ENCODE measurements at regions not wholly inside any gene's neighbourhood (a gene's known extent, or its start where the extent isn't known, plus 50 kb on each side); places are given as distances from the start of the nearest gene placed in this dataset.

DNA sequence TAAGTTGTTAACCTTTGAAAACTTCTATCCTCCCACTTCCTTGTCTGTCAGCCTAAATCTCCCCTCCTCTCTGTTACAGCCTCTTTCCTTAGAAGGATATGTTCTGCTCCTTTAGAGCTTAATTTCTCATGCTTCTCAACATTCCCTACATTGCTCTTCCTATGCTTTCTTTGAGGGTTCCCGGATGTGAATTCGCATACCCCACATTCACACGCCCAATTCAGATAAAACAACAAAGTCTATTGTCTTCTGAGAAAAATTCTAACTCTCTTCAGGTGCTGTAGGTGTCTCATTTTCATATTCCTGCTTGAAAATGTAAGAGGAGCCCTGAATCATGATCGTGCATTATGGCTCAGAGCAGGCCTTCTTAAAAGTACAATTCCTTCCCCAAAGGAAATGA lies 171.8 kb upstream of the DPH6 start:
- TF ChIP-seq, protein P1, sequence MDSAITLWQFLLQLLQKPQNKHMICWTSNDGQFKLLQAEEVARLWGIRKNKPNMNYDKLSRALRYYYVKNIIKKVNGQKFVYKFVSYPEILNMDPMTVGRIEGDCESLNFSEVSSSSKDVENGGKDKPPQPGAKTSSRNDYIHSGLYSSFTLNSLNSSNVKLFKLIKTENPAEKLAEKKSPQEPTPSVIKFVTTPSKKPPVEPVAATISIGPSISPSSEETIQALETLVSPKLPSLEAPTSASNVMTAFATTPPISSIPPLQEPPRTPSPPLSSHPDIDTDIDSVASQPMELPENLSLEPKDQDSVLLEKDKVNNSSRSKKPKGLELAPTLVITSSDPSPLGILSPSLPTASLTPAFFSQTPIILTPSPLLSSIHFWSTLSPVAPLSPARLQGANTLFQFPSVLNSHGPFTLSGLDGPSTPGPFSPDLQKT (IDR thresholded peaks at IDR 0.05; ENCODE audit: borderline replicate concordance, low read depth, low read length), result no peak
- TF ChIP-seq ZNF501 (tag by site-specific recombination; IDR thresholded peaks at IDR 0.05) (no peak), ZNF146 (tag by site-specific recombination; IDR thresholded peaks at IDR 0.05) (no peak), ZNF184 (tag by site-specific recombination; IDR thresholded peaks at IDR 0.05) (no peak), ZNF514 (tag by site-specific recombination; IDR thresholded peaks at IDR 0.05) (no peak), ZNF530 (tag by site-specific recombination; IDR thresholded peaks at IDR 0.05; ENCODE audit: low read depth) (no peak), ZNF202 (tag by site-specific recombination; IDR thresholded peaks at IDR 0.05; ENCODE audit: borderline replicate concordance) (no peak), ZNF768 (tag by site-specific recombination; IDR thresholded peaks at IDR 0.05) (no peak)
- TF ChIP-seq, protein P2, sequence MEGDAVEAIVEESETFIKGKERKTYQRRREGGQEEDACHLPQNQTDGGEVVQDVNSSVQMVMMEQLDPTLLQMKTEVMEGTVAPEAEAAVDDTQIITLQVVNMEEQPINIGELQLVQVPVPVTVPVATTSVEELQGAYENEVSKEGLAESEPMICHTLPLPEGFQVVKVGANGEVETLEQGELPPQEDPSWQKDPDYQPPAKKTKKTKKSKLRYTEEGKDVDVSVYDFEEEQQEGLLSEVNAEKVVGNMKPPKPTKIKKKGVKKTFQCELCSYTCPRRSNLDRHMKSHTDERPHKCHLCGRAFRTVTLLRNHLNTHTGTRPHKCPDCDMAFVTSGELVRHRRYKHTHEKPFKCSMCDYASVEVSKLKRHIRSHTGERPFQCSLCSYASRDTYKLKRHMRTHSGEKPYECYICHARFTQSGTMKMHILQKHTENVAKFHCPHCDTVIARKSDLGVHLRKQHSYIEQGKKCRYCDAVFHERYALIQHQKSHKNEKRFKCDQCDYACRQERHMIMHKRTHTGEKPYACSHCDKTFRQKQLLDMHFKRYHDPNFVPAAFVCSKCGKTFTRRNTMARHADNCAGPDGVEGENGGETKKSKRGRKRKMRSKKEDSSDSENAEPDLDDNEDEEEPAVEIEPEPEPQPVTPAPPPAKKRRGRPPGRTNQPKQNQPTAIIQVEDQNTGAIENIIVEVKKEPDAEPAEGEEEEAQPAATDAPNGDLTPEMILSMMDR (tag by site-specific recombination; IDR thresholded peaks at IDR 0.05), result no peak
- TF ChIP-seq, protein P3, sequence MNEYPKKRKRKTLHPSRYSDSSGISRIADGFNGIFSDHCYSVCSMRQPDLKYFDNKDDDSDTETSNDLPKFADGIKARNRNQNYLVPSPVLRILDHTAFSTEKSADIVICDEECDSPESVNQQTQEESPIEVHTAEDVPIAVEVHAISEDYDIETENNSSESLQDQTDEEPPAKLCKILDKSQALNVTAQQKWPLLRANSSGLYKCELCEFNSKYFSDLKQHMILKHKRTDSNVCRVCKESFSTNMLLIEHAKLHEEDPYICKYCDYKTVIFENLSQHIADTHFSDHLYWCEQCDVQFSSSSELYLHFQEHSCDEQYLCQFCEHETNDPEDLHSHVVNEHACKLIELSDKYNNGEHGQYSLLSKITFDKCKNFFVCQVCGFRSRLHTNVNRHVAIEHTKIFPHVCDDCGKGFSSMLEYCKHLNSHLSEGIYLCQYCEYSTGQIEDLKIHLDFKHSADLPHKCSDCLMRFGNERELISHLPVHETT (tag by site-specific recombination; IDR thresholded peaks at IDR 0.05), result no peak
- TF ChIP-seq, protein P4, sequence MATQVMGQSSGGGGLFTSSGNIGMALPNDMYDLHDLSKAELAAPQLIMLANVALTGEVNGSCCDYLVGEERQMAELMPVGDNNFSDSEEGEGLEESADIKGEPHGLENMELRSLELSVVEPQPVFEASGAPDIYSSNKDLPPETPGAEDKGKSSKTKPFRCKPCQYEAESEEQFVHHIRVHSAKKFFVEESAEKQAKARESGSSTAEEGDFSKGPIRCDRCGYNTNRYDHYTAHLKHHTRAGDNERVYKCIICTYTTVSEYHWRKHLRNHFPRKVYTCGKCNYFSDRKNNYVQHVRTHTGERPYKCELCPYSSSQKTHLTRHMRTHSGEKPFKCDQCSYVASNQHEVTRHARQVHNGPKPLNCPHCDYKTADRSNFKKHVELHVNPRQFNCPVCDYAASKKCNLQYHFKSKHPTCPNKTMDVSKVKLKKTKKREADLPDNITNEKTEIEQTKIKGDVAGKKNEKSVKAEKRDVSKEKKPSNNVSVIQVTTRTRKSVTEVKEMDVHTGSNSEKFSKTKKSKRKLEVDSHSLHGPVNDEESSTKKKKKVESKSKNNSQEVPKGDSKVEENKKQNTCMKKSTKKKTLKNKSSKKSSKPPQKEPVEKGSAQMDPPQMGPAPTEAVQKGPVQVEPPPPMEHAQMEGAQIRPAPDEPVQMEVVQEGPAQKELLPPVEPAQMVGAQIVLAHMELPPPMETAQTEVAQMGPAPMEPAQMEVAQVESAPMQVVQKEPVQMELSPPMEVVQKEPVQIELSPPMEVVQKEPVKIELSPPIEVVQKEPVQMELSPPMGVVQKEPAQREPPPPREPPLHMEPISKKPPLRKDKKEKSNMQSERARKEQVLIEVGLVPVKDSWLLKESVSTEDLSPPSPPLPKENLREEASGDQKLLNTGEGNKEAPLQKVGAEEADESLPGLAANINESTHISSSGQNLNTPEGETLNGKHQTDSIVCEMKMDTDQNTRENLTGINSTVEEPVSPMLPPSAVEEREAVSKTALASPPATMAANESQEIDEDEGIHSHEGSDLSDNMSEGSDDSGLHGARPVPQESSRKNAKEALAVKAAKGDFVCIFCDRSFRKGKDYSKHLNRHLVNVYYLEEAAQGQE (tag by site-specific recombination; IDR thresholded peaks at IDR 0.05), result no peak
- TF ChIP-seq, protein P5, sequence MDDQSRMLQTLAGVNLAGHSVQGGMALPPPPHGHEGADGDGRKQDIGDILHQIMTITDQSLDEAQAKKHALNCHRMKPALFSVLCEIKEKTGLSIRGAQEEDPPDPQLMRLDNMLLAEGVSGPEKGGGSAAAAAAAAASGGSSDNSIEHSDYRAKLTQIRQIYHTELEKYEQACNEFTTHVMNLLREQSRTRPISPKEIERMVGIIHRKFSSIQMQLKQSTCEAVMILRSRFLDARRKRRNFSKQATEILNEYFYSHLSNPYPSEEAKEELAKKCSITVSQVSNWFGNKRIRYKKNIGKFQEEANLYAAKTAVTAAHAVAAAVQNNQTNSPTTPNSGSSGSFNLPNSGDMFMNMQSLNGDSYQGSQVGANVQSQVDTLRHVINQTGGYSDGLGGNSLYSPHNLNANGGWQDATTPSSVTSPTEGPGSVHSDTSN (CRISPR knock-in tag; IDR thresholded peaks at IDR 0.05), result no peak

Measured in HEK293 (cell line).